ENCODE measurements at regions not wholly inside any gene's neighbourhood (a gene's known extent, or its start where the extent isn't known, plus 50 kb on each side); places are given as distances from the start of the nearest gene placed in this dataset.
"Not testable (repeated sequence)": the region's sequence is repeated elsewhere in the genome, so short reads cannot be mapped to it uniquely, and the experiment has no call there.

- DNase-seq (ENCODE audit: low spot score) = no peak
These were observed 411.2 kb upstream of the CHAC2 start for GRCh38 chr2:53356291-53356905.

GRCh38 chr2:53353135-53354114, 414.2 kb upstream of the CHAC2 start:
- no peak for DNase-seq (ENCODE audit: low spot score)

- DNase-seq (ENCODE audit: low spot score) = no peak
These were observed 420.3 kb upstream of the CHAC2 start for GRCh38 chr2:53347269-53347668.

- no peak for DNase-seq (ENCODE audit: low spot score)
These were observed 425.4 kb upstream of the CHAC2 start for GRCh38 chr2:53342248-53342647.

- no peak for DNase-seq (ENCODE audit: low spot score)
These were observed 433.0 kb upstream of the CHAC2 start for GRCh38 chr2:53334610-53335009.

- no peak for DNase-seq (ENCODE audit: low spot score)
These were observed 435.9 kb upstream of the CHAC2 start for GRCh38 chr2:53331667-53332066.

- DNase-seq (ENCODE audit: low spot score) = no peak
These were observed 449.7 kb upstream of the CHAC2 start for GRCh38 chr2:53317861-53318260.

GRCh38 chr2:53315149-53315548, 452.5 kb upstream of the CHAC2 start:
- DNase-seq (ENCODE audit: low spot score) = no peak

GRCh38 chr2:53314718-53315117, 452.9 kb upstream of the CHAC2 start:
- DNase-seq (ENCODE audit: low spot score) = no peak

GRCh38 chr2:53313644-53314043, 454.0 kb upstream of the CHAC2 start:
- DNase-seq (ENCODE audit: low spot score) = not testable (repeated sequence)

GRCh38 chr2:53312721-53313120, 454.9 kb upstream of the CHAC2 start:
- no peak for DNase-seq (ENCODE audit: low spot score)

- no peak for DNase-seq (ENCODE audit: low spot score)
These were observed 455.4 kb upstream of the CHAC2 start for GRCh38 chr2:53312181-53312580.

- no peak for DNase-seq (ENCODE audit: low spot score)
These were observed 464.5 kb upstream of the CHAC2 start for GRCh38 chr2:53303012-53303578.

GRCh38 chr2:53302455-53302854, 465.1 kb upstream of the CHAC2 start:
- DNase-seq (ENCODE audit: low spot score) = no peak

- no peak for DNase-seq (ENCODE audit: low spot score)
These were observed 478.1 kb upstream of the CHAC2 start for GRCh38 chr2:53289309-53290006.

GRCh38 chr2:53286345-53286744, 481.3 kb upstream of the CHAC2 start:
- DNase-seq (ENCODE audit: low spot score) = no peak

GRCh38 chr2:53275743-53276142, 491.9 kb upstream of the CHAC2 start:
- no peak for DNase-seq (ENCODE audit: low spot score)

- no peak for DNase-seq (ENCODE audit: low spot score)
These were observed 499.0 kb upstream of the CHAC2 start for GRCh38 chr2:53268626-53269025.

GRCh38 chr2:53268086-53268485, 499.5 kb upstream of the CHAC2 start:
- no peak for DNase-seq (ENCODE audit: low spot score)

GRCh38 chr2:53265544-53266299, 501.9 kb upstream of the CHAC2 start:
- no peak for DNase-seq (ENCODE audit: low spot score)

- no peak for DNase-seq (ENCODE audit: low spot score)
These were observed 507.0 kb upstream of the CHAC2 start for GRCh38 chr2:53260568-53260967.
